Spinal cord (tissue), 9 donors: ENCODE measurements at regions not wholly inside any gene's neighbourhood (a gene's known extent, or its start where the extent isn't known, plus 50 kb on each side); places are given as distances from the start of the nearest gene placed in this dataset.

Source experiments
- DNase-seq, 6 donors: peaks; one replicate each; pipeline versions ENCODE4 v3.0.0 to v3.0.0-alpha.2; 2013 to 2015; ENCODE audit warnings: low spot score in 6 of 6, low read depth in 4 of 6
- H3K27ac ChIP-seq: one replicate; pipeline ENCODE4 v1.5.1; 2013; ENCODE audit warnings: low read depth, low read length, control low read depth
- H3K27me3 ChIP-seq: one replicate; pipeline ENCODE4 v1.6.1; 2013; ENCODE audit warnings: low read length; ENCODE audit not compliant: control insufficient read depth, insufficient read depth
- H3K36me3 ChIP-seq: one replicate; pipeline ENCODE4 v1.6.1; 2013; ENCODE audit warnings: low read length; ENCODE audit not compliant: control insufficient read depth, insufficient read depth
- H3K4me1 ChIP-seq: one replicate; pipeline ENCODE4 v1.6.1; 2013; ENCODE audit warnings: low read length; ENCODE audit not compliant: control insufficient read depth, insufficient read depth
- H3K4me3 ChIP-seq: one replicate; pipeline ENCODE4 v1.5.1; 2013; ENCODE audit warnings: low read depth, low read length, control low read depth
- H3K9me3 ChIP-seq: one replicate; pipeline ENCODE4 v1.6.1; 2013; ENCODE audit warnings: low read length; ENCODE audit not compliant: control insufficient read depth, insufficient read depth
- WGBS: methylation state at CpG from one replicate; pipeline ENCODE4 v1.1.5; 2013; ENCODE audit warnings: missing lambda C conversion rate; ENCODE audit not compliant: insufficient coverage; 5-methylcytosine and 5-hydroxymethylcytosine counted together
- donor health status: healthy.

GRCh38 chr22:49238181-49239141, 589.2 kb downstream of the BRD1 start:
- Histone ChIP-seq H3K9me3 (no peaks in the 10 kb centered on the region), H3K4me3 (no peak overlapping the region), H3K27ac (no peak overlapping the region), H3K27me3 (no peaks in the 10 kb centered on the region), H3K36me3 (no peaks in the 10 kb centered on the region), H3K4me1 (peaks cover 8% of the 10 kb centered on the region)
- 83% methylated on average over 25 of the region's 25 CpGs for WGBS
- no peak for DNase-seq

GRCh38 chr22:49237703-49238102, 590.0 kb downstream of the BRD1 start:
- Histone ChIP-seq H3K4me1 (peaks cover 16% of the 10 kb centered on the region), H3K27me3 (no peaks in the 10 kb centered on the region), H3K9me3 (no peaks in the 10 kb centered on the region), H3K36me3 (no peaks in the 10 kb centered on the region), H3K4me3 (no peak overlapping the region), H3K27ac (no peak overlapping the region)
- WGBS: 71% methylated on average over 6 of the region's 7 CpGs
- no peak for DNase-seq

- Histone ChIP-seq H3K36me3 (no peaks in the 10 kb centered on the region), H3K27ac (no peak overlapping the region), H3K4me3 (no peak overlapping the region), H3K27me3 (no peaks in the 10 kb centered on the region), H3K4me1 (peaks cover 20% of the 10 kb centered on the region), H3K9me3 (no peaks in the 10 kb centered on the region)
- no peak for DNase-seq
- WGBS: 31% methylated on average over 2 of the region's 3 CpGs
Measured at GRCh38 chr22:49237279-49237678, 590.4 kb downstream of the BRD1 start.

GRCh38 chr22:49236541-49237075, 591.1 kb downstream of the BRD1 start:
- Histone ChIP-seq H3K27me3 (no peaks in the 10 kb centered on the region), H3K36me3 (no peaks in the 10 kb centered on the region), H3K9me3 (no peaks in the 10 kb centered on the region), H3K27ac (no peak overlapping the region), H3K4me1 (peaks cover 23% of the 10 kb centered on the region), H3K4me3 (no peak overlapping the region)
- 95% methylated on average over 10 of the region's 11 CpGs for WGBS
- DNase-seq: no peak

- H3K27me3 ChIP-seq: no peaks in the 10 kb centered on the region
- 72% methylated on average over 13 of the region's 13 CpGs for WGBS
Measured at GRCh38 chr22:49235463-49236300, 592.0 kb downstream of the BRD1 start.

GRCh38 chr22:49234459-49234858, 593.2 kb downstream of the BRD1 start:
- DNase-seq: no peak
- H3K27ac ChIP-seq: no peak overlapping the region
- peaks cover 23% of the 10 kb centered on the region for H3K4me1 ChIP-seq
- no peaks in the 10 kb centered on the region for H3K36me3 ChIP-seq
- H3K9me3 ChIP-seq: no peaks in the 10 kb centered on the region
- no peaks in the 10 kb centered on the region for H3K27me3 ChIP-seq
- 100% methylated on average over 3 of the region's 3 CpGs for WGBS
- H3K4me3 ChIP-seq: no peak overlapping the region

More at GRCh38 chr22:49235463-49236300, 592.0 kb downstream of the BRD1 start:
- no peak for DNase-seq
- no peak overlapping the region for H3K27ac ChIP-seq
- H3K9me3 ChIP-seq: no peaks in the 10 kb centered on the region
- H3K36me3 ChIP-seq: no peaks in the 10 kb centered on the region
- H3K4me3 ChIP-seq: no peak overlapping the region
- peaks cover 23% of the 10 kb centered on the region for H3K4me1 ChIP-seq

- H3K27me3 ChIP-seq: no peaks in the 10 kb centered on the region
- no peak overlapping the region for H3K27ac ChIP-seq
- no peaks in the 10 kb centered on the region for H3K9me3 ChIP-seq
- 70% methylated on average over 15 of the region's 16 CpGs for WGBS
- H3K4me3 ChIP-seq: no peak overlapping the region
- DNase-seq: no peak
- H3K36me3 ChIP-seq: no peaks in the 10 kb centered on the region
- peaks cover 23% of the 10 kb centered on the region for H3K4me1 ChIP-seq
Measured at GRCh38 chr22:49233507-49234100, 594.1 kb downstream of the BRD1 start.

- peaks cover 23% of the 10 kb centered on the region for H3K4me1 ChIP-seq
- no peaks in the 10 kb centered on the region for H3K9me3 ChIP-seq
- no peak for DNase-seq
- 56% methylated on average over 22 of the region's 23 CpGs for WGBS
- no peak overlapping the region for H3K27ac ChIP-seq
- no peaks in the 10 kb centered on the region for H3K27me3 ChIP-seq
- no peak overlapping the region for H3K4me3 ChIP-seq
- no peaks in the 10 kb centered on the region for H3K36me3 ChIP-seq
Measured at GRCh38 chr22:49232319-49233067, 595.2 kb downstream of the BRD1 start.

- no peaks in the 10 kb centered on the region for H3K9me3 ChIP-seq
- no peaks in the 10 kb centered on the region for H3K36me3 ChIP-seq
- 100% methylated on average over 1 of the region's 3 CpGs for WGBS
- H3K27ac ChIP-seq: no peak overlapping the region
- no peak for DNase-seq
- no peak overlapping the region for H3K4me3 ChIP-seq
- no peaks in the 10 kb centered on the region for H3K27me3 ChIP-seq
- H3K4me1 ChIP-seq: peaks cover 14% of the 10 kb centered on the region
Measured at GRCh38 chr22:49230194-49230577, 597.5 kb downstream of the BRD1 start.
